ENCODE measurements at regions not wholly inside any gene's neighbourhood (a gene's known extent, or its start where the extent isn't known, plus 50 kb on each side); places are given as distances from the start of the nearest gene placed in this dataset.

- Mint-ChIP-seq H3K27me3 (ENCODE audit: low read depth) (no peaks in the 10 kb centered on the region), H3K36me3 (ENCODE audit: low read depth) (no peaks in the 10 kb centered on the region), H3K4me1 (peaks cover 5% of the 10 kb centered on the region), H3K4me3 (no peak overlapping the region), H3K27ac (no peak overlapping the region), H3K9me3 (no peaks in the 10 kb centered on the region)
- TF ChIP-seq, protein P1, sequence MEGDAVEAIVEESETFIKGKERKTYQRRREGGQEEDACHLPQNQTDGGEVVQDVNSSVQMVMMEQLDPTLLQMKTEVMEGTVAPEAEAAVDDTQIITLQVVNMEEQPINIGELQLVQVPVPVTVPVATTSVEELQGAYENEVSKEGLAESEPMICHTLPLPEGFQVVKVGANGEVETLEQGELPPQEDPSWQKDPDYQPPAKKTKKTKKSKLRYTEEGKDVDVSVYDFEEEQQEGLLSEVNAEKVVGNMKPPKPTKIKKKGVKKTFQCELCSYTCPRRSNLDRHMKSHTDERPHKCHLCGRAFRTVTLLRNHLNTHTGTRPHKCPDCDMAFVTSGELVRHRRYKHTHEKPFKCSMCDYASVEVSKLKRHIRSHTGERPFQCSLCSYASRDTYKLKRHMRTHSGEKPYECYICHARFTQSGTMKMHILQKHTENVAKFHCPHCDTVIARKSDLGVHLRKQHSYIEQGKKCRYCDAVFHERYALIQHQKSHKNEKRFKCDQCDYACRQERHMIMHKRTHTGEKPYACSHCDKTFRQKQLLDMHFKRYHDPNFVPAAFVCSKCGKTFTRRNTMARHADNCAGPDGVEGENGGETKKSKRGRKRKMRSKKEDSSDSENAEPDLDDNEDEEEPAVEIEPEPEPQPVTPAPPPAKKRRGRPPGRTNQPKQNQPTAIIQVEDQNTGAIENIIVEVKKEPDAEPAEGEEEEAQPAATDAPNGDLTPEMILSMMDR (IDR thresholded peaks at IDR 0.05; ENCODE audit: unreplicated experiment in 3 of 3): no peak
Measured at GRCh38 chr4:163991298-163991865, 496.9 kb downstream of the TMA16 start.

DNA sequence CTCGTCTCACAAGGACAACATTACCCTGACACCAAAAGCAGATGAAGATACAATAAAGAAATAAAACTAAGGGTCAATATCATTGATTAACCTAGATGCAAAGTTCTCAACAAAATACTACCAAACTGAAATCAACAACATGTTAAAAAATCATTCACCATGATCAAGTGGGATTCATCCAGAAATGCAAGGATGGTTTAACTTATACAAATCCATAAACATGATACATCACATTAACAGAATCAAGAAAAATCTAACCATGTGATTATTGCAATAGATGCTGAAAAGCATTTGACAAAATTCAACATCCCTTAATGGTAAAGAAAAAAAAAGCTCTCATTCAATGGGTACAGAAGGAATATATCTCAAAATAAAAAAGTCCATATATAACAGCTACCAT lies 514.9 kb downstream of the TMA16 start:
- TF ChIP-seq, protein P1 (IDR thresholded peaks at IDR 0.05; ENCODE audit: unreplicated experiment in 3 of 3): no peak
- H3K4me3 Mint-ChIP-seq: no peak overlapping the region
- no peak overlapping the region for H3K27ac Mint-ChIP-seq
- no peaks in the 10 kb centered on the region for H3K36me3 Mint-ChIP-seq (ENCODE audit: low read depth)
- peaks cover 19% of the 10 kb centered on the region for H3K9me3 Mint-ChIP-seq
- H3K27me3 Mint-ChIP-seq (ENCODE audit: low read depth): peaks cover 8% of the 10 kb centered on the region
- H3K4me1 Mint-ChIP-seq: no peaks in the 10 kb centered on the region

DNA sequence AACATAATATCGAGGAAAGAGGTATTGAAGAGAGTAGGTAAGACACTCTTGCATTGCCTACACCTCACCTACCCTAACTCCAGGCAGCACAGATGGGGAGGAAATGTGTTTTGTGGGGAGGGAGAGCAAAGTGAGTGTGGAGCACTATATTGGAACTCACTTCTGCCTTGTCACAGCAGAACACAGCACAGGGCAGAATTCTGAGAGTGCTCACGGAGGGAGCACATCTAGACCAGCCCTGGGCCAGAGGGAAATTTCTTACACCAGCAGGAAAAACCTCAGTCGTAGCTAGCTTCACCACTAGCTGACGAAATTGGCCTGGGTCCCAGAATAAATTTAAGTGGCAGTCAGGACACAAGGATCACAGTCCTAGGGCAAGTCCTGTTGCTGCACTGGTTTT lies 517.3 kb downstream of the TMA16 start:
- peaks cover 10% of the 10 kb centered on the region for H3K9me3 Mint-ChIP-seq

DNA sequence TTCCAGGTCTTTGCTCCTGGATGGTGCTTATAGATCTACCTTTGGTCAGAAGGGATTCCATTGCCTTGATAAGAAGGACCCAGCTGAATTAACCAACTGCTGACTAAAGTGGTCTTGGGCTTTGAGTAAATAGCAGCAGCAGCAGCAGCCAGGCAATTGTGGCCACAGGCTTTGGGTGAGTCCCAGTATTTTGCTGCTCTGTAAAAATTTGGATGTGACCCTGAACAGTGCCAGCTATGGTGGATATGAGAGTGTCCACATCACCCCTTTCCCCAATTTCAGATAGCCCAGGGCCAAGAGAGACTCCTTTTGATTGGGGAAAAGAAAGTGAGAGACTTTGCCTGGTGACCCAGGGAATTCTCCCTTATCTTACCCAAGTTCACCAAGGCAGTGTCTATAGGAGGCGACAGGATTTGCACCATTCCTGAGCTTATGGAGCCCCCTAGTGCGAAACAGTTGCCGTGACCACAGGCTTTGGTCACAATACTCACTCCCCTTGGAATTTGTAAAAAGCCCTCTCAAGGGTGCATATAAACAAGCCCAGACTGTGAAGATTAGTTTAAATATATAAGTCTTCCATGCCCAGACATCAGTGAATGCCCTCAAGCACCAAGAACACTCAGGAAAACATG lies 518.0 kb downstream of the TMA16 start:
- peaks cover 8% of the 10 kb centered on the region for H3K27me3 Mint-ChIP-seq (ENCODE audit: low read depth)
- no peak overlapping the region for H3K4me3 Mint-ChIP-seq
- H3K27ac Mint-ChIP-seq: no peak overlapping the region
- TF ChIP-seq, protein P1 (IDR thresholded peaks at IDR 0.05; ENCODE audit: unreplicated experiment in 3 of 3): peak; percentile 62 to 85 (median 73)
- no peaks in the 10 kb centered on the region for H3K4me1 Mint-ChIP-seq
- no peaks in the 10 kb centered on the region for H3K36me3 Mint-ChIP-seq (ENCODE audit: low read depth)
- peaks cover 7% of the 10 kb centered on the region for H3K9me3 Mint-ChIP-seq

More for the DNA sequence above, 517.3 kb downstream of the TMA16 start:
- Mint-ChIP-seq H3K36me3 (ENCODE audit: low read depth) (no peaks in the 10 kb centered on the region), H3K27me3 (ENCODE audit: low read depth) (peaks cover 8% of the 10 kb centered on the region), H3K27ac (no peak overlapping the region), H3K4me1 (no peaks in the 10 kb centered on the region), H3K4me3 (no peak overlapping the region)
- TF ChIP-seq, protein P1 (IDR thresholded peaks at IDR 0.05; ENCODE audit: unreplicated experiment in 3 of 3): no peak

GRCh38 chr4:164021947-164022346 lies 527.5 kb downstream of the TMA16 start:
- no peak overlapping the region for H3K27ac Mint-ChIP-seq
- H3K9me3 Mint-ChIP-seq: peaks cover 20% of the 10 kb centered on the region
- no peaks in the 10 kb centered on the region for H3K4me1 Mint-ChIP-seq
- H3K27me3 Mint-ChIP-seq (ENCODE audit: low read depth): no peaks in the 10 kb centered on the region
- no peaks in the 10 kb centered on the region for H3K36me3 Mint-ChIP-seq (ENCODE audit: low read depth)
- TF ChIP-seq, protein P1 (IDR thresholded peaks at IDR 0.05; ENCODE audit: unreplicated experiment in 3 of 3): no peak
- no peak overlapping the region for H3K4me3 Mint-ChIP-seq

DNA sequence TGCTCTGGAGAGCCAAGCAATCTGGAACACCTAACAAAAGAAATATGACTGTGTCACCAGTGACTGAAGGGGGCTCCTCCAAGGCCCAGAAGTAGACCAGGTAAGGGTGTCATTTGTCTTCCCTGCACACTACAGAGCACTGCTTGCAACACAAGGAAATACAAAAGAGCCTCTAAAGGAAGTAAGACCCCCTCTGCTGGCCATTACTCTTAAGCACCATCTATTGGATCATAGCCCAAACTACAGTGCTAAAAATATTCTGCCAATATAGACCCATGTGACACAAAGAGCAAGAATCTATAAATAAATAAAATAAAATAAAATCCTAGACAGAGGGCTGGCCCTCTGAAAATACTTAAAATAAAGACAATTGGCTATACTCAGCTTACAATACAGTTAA lies 528.7 kb downstream of the TMA16 start:
- Mint-ChIP-seq H3K27ac (no peak overlapping the region), H3K27me3 (ENCODE audit: low read depth) (no peaks in the 10 kb centered on the region), H3K9me3 (peaks cover 20% of the 10 kb centered on the region), H3K36me3 (ENCODE audit: low read depth) (no peaks in the 10 kb centered on the region), H3K4me3 (no peak overlapping the region), H3K4me1 (no peaks in the 10 kb centered on the region)
- TF ChIP-seq, protein P1 (IDR thresholded peaks at IDR 0.05; ENCODE audit: unreplicated experiment in 3 of 3): no peak

Measured in nephron (organoid).